GM23338 (cell line): ENCODE measurements at regions not wholly inside any gene's neighbourhood (a gene's known extent, or its start where the extent isn't known, plus 50 kb on each side); places are given as distances from the start of the nearest gene placed in this dataset.

Experiments
- ATAC-seq: fragments of 200-7000 bp; cut with Tn5 transposase; 3 replicates; pipeline ENCODE4 v1.9.1; 2020
- DNase-seq: peaks from one replicate; pipeline ENCODE4 v3.0.0-alpha.2; 2015; ENCODE audit warnings: low spot score
- H2AFZ ChIP-seq: fragments of 200-600 bp; sonication (generic); 2 replicates; pipeline ENCODE4 v1.8.0; 2016; ENCODE audit warnings: antibody characterized with exemption, mild to moderate bottlenecking, moderate library complexity
- H3F3A ChIP-seq: fragments of 200-600 bp; sonication (generic); replicated peaks from 2 replicates; pipeline ENCODE4 v1.8.0; 2017; ENCODE audit warnings: antibody characterized with exemption, mixed run types, low read depth
- H3K27ac ChIP-seq: fragments of 200-600 bp; sonication (generic); 2 replicates; pipeline ENCODE4 v1.6.1; 2016; ENCODE audit warnings: low read depth
- H3K27me3 ChIP-seq: fragments of 200-600 bp; sonication (generic); 2 replicates; pipeline ENCODE4 v1.8.0; 2016; ENCODE audit warnings: mild to moderate bottlenecking, mixed run types, moderate library complexity; ENCODE audit not compliant: insufficient read depth
- H3K36me3 ChIP-seq: fragments of 200-600 bp; sonication (generic); 2 replicates; pipeline ENCODE4 v1.8.0; 2016; ENCODE audit warnings: mild to moderate bottlenecking; ENCODE audit not compliant: insufficient read depth
- H3K4me1 ChIP-seq: fragments of 200-600 bp; sonication (generic); 2 replicates; pipeline ENCODE4 v1.8.0; 2016; ENCODE audit warnings: mild to moderate bottlenecking, moderate library complexity; ENCODE audit not compliant: insufficient read depth
- H3K4me2 ChIP-seq: fragments of 200-600 bp; sonication (generic); 2 replicates; pipeline ENCODE4 v1.7.1; 2017; ENCODE audit warnings: mixed run types
- H3K4me3 ChIP-seq: fragments of 200-600 bp; sonication (generic); 2 replicates; pipeline ENCODE4 v1.6.1; 2016; ENCODE audit warnings: mixed run types
- H3K79me2 ChIP-seq: fragments of 200-600 bp; sonication (generic); replicated peaks from 2 replicates; pipeline ENCODE4 v1.8.0; 2017; ENCODE audit warnings: mild to moderate bottlenecking; ENCODE audit not compliant: insufficient read depth
- H3K9me2 ChIP-seq: fragments of 200-600 bp; sonication (generic); 2 replicates; pipeline ENCODE4 v1.8.0; 2017; ENCODE audit not compliant: insufficient read depth
- H4K20me1 ChIP-seq: fragments of 200-600 bp; sonication (generic); replicated peaks from 2 replicates; pipeline ENCODE4 v1.8.0; 2017; ENCODE audit warnings: mild to moderate bottlenecking; ENCODE audit not compliant: insufficient read depth
- H3K27ac Mint-ChIP-seq: 2 replicates; pipeline ENCODE4 v1.8.0; 2020; ENCODE audit warnings: inconsistent platforms, mild to moderate bottlenecking, moderate library complexity, mixed read lengths
- H3K27me3 Mint-ChIP-seq: 3 replicates; pipeline ENCODE4 v1.8.0; 2022; ENCODE audit warnings: low read depth, mild to moderate bottlenecking, moderate library complexity, mixed read lengths, inconsistent platforms; ENCODE audit not compliant: insufficient read depth, poor library complexity
- H3K36me3 Mint-ChIP-seq: 3 replicates; pipeline ENCODE4 v1.8.0; 2021; ENCODE audit warnings: low read depth, mild to moderate bottlenecking, inconsistent platforms, moderate library complexity, mixed read lengths
- H3K4me1 Mint-ChIP-seq: 3 replicates; pipeline ENCODE4 v1.8.0; 2020; ENCODE audit warnings: mild to moderate bottlenecking, inconsistent platforms, mixed read lengths
- H3K4me3 Mint-ChIP-seq: 3 replicates; pipeline ENCODE4 v1.8.0; 2021; ENCODE audit warnings: moderate library complexity, mild to moderate bottlenecking, inconsistent platforms, mixed read lengths
- H3K9me3 Mint-ChIP-seq: 3 replicates; pipeline ENCODE4 v1.8.0; 2020; ENCODE audit warnings: moderate library complexity, mild to moderate bottlenecking, inconsistent platforms, mixed read lengths
- CREB1 ChIP-seq: fragments of 250-450 bp; sonication (Bioruptor Pico); IDR thresholded peaks from 2 replicates; pipeline ENCODE4 v1.5.0; 2020; ENCODE audit warnings: low read depth, mild to moderate bottlenecking, moderate library complexity
- EZH2 ChIP-seq: fragments of 200-600 bp; sonication (generic); IDR thresholded peaks from one replicate; pipeline ENCODE4 v1.8.0; 2017; ENCODE audit warnings: antibody characterized with exemption, mild to moderate bottlenecking, low read depth; ENCODE audit not compliant: unreplicated experiment
- EZH2phosphoT487 ChIP-seq: fragments of 200-600 bp; sonication (generic); IDR thresholded peaks from one replicate; pipeline ENCODE4 v1.8.1; 2018; ENCODE audit warnings: antibody characterized with exemption; ENCODE audit not compliant: unreplicated experiment
- JUNB ChIP-seq: IDR thresholded peaks from one replicate; pipeline ENCODE4 v1.6.1; 2016; ENCODE audit warnings: antibody characterized with exemption; ENCODE audit not compliant: unreplicated experiment
- NANOG ChIP-seq: IDR thresholded peaks from 2 replicates; pipeline ENCODE4 v1.6.1; 2016; ENCODE audit warnings: antibody characterized with exemption, borderline replicate concordance
- POLR2AphosphoS5 ChIP-seq: IDR thresholded peaks from 2 replicates; pipeline ENCODE4 v1.6.1; 2016; ENCODE audit warnings: antibody characterized with exemption, low read depth
- STAT1 ChIP-seq: IDR thresholded peaks from one replicate; pipeline ENCODE4 v1.6.1; 2016; ENCODE audit warnings: antibody characterized with exemption; ENCODE audit not compliant: unreplicated experiment
- ZNF114 ChIP-seq: fragments of 250-450 bp; sonication (Bioruptor Pico); IDR thresholded peaks from 2 replicates; pipeline ENCODE4 v1.5.0; 2020; ENCODE audit warnings: mild to moderate bottlenecking, moderate library complexity
- ZNF331 ChIP-seq: fragments of 250-450 bp; sonication (Bioruptor Pico); IDR thresholded peaks from 2 replicates; pipeline ENCODE4 v1.5.0; 2020; ENCODE audit warnings: low read depth, mild to moderate bottlenecking, moderate library complexity
- ZNF462 ChIP-seq: fragments of 250-450 bp; sonication (Bioruptor Pico); IDR thresholded peaks from 2 replicates; pipeline ENCODE4 v1.5.0; 2020; ENCODE audit warnings: mild to moderate bottlenecking, moderate library complexity
- TF ChIP-seq, protein P1 (sequence below): IDR thresholded peaks from one replicate; pipeline ENCODE4 v1.6.1; 2018; ENCODE audit warnings: antibody characterized with exemption; ENCODE audit not compliant: unreplicated experiment
- TF ChIP-seq, protein P2 (sequence below), 2 experiments: fragments of 200-600 bp in 1 of 2; sonication (generic) in 1 of 2; conservative IDR thresholded peaks; 2 replicates each; pipeline versions ENCODE4 v1.5.1 to v1.6.1; 2016 to 2017; ENCODE audit warnings: antibody characterized with exemption in 2 of 2, low read depth in 2 of 2, mild to moderate bottlenecking in 2 of 2, moderate library complexity in 1 of 2
- TF ChIP-seq, protein P3 (sequence below): IDR thresholded peaks from 2 replicates; pipeline ENCODE4 v1.6.1; 2016; ENCODE audit warnings: antibody characterized with exemption

GRCh38 chr9:11469745-11470144, 856.9 kb upstream of the PTPRD start (continued):
- TF ChIP-seq, protein P1, sequence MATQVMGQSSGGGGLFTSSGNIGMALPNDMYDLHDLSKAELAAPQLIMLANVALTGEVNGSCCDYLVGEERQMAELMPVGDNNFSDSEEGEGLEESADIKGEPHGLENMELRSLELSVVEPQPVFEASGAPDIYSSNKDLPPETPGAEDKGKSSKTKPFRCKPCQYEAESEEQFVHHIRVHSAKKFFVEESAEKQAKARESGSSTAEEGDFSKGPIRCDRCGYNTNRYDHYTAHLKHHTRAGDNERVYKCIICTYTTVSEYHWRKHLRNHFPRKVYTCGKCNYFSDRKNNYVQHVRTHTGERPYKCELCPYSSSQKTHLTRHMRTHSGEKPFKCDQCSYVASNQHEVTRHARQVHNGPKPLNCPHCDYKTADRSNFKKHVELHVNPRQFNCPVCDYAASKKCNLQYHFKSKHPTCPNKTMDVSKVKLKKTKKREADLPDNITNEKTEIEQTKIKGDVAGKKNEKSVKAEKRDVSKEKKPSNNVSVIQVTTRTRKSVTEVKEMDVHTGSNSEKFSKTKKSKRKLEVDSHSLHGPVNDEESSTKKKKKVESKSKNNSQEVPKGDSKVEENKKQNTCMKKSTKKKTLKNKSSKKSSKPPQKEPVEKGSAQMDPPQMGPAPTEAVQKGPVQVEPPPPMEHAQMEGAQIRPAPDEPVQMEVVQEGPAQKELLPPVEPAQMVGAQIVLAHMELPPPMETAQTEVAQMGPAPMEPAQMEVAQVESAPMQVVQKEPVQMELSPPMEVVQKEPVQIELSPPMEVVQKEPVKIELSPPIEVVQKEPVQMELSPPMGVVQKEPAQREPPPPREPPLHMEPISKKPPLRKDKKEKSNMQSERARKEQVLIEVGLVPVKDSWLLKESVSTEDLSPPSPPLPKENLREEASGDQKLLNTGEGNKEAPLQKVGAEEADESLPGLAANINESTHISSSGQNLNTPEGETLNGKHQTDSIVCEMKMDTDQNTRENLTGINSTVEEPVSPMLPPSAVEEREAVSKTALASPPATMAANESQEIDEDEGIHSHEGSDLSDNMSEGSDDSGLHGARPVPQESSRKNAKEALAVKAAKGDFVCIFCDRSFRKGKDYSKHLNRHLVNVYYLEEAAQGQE: no peak

- Mint-ChIP-seq H3K27me3 (no peaks in the 10 kb centered on the region), H3K9me3 (no peaks in the 10 kb centered on the region), H3K4me3 (no peak overlapping the region), H3K36me3 (no peaks in the 10 kb centered on the region), H3K27ac (no peak overlapping the region), H3K4me1 (no peaks in the 10 kb centered on the region)
- Histone ChIP-seq H3K36me3 (no peaks in the 10 kb centered on the region), H3K4me1 (no peaks in the 10 kb centered on the region), H3K4me3 (no peak overlapping the region), H3K9me2 (no peaks in the 10 kb centered on the region), H3F3A (no peaks in the 10 kb centered on the region), H2AFZ (no peak overlapping the region), H4K20me1 (no peaks in the 10 kb centered on the region), H3K4me2 (no peak overlapping the region), H3K27ac (no peak overlapping the region), H3K27me3 (no peaks in the 10 kb centered on the region), H3K79me2 (no peaks in the 10 kb centered on the region)
- DNase-seq (no peak), ATAC-seq (no peak)
- TF ChIP-seq EZH2 (no peak), STAT1 (no peak), ZNF331 (CRISPR knock-in tag) (no peak), ZNF462 (no peak), POLR2AphosphoS5 (no peak), CREB1 (CRISPR knock-in tag) (no peak), JUNB (no peak), ZNF114 (CRISPR knock-in tag) (no peak), EZH2phosphoT487 (no peak), NANOG (no peak)
- TF ChIP-seq, protein P2, sequence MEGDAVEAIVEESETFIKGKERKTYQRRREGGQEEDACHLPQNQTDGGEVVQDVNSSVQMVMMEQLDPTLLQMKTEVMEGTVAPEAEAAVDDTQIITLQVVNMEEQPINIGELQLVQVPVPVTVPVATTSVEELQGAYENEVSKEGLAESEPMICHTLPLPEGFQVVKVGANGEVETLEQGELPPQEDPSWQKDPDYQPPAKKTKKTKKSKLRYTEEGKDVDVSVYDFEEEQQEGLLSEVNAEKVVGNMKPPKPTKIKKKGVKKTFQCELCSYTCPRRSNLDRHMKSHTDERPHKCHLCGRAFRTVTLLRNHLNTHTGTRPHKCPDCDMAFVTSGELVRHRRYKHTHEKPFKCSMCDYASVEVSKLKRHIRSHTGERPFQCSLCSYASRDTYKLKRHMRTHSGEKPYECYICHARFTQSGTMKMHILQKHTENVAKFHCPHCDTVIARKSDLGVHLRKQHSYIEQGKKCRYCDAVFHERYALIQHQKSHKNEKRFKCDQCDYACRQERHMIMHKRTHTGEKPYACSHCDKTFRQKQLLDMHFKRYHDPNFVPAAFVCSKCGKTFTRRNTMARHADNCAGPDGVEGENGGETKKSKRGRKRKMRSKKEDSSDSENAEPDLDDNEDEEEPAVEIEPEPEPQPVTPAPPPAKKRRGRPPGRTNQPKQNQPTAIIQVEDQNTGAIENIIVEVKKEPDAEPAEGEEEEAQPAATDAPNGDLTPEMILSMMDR (conservative IDR thresholded peaks at IDR 0.05; ENCODE audit: low read depth in 2 of 2): no peak
- TF ChIP-seq, protein P3, sequence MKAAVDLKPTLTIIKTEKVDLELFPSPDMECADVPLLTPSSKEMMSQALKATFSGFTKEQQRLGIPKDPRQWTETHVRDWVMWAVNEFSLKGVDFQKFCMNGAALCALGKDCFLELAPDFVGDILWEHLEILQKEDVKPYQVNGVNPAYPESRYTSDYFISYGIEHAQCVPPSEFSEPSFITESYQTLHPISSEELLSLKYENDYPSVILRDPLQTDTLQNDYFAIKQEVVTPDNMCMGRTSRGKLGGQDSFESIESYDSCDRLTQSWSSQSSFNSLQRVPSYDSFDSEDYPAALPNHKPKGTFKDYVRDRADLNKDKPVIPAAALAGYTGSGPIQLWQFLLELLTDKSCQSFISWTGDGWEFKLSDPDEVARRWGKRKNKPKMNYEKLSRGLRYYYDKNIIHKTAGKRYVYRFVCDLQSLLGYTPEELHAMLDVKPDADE: no peak
These were observed 858.5 kb upstream of the PTPRD start for GRCh38 chr9:11471321-11471720.
